ENCODE measurements at regions not wholly inside any gene's neighbourhood (a gene's known extent, or its start where the extent isn't known, plus 50 kb on each side); places are given as distances from the start of the nearest gene placed in this dataset.

GRCh38 chr20:60691966-60692615 is 560.0 kb upstream of the CDH4 start:
- no peak for DNase-seq (ENCODE audit: low read depth in 2 of 2)

- no peak for DNase-seq (ENCODE audit: low read depth in 2 of 2)
Observed at GRCh38 chr20:60693496-60694133, 558.4 kb upstream of the CDH4 start.

GRCh38 chr20:60694763-60695162 is 557.3 kb upstream of the CDH4 start:
- DNase-seq (ENCODE audit: low read depth in 2 of 2) = no peak

GRCh38 chr20:60695226-60696000 is 556.6 kb upstream of the CDH4 start:
- DNase-seq (ENCODE audit: low read depth in 2 of 2) = no peak

- no peak for DNase-seq (ENCODE audit: low read depth in 2 of 2)
Observed at GRCh38 chr20:60697252-60697651, 554.8 kb upstream of the CDH4 start.

GRCh38 chr20:60700728-60701127 is 551.3 kb upstream of the CDH4 start:
- DNase-seq (ENCODE audit: low read depth in 2 of 2) = no peak

- DNase-seq (ENCODE audit: low read depth in 2 of 2) = no peak
Observed at GRCh38 chr20:60704147-60704546, 547.9 kb upstream of the CDH4 start.

- no peak for DNase-seq (ENCODE audit: low read depth in 2 of 2)
Observed at GRCh38 chr20:60713396-60713795, 538.7 kb upstream of the CDH4 start.

- no peak for DNase-seq (ENCODE audit: low read depth in 2 of 2)
Observed at GRCh38 chr20:60715172-60715571, 536.9 kb upstream of the CDH4 start.

GRCh38 chr20:60718743-60719480 is 533.1 kb upstream of the CDH4 start:
- DNase-seq (ENCODE audit: low read depth in 2 of 2) = no peak

- no peak for DNase-seq (ENCODE audit: low read depth in 2 of 2)
Observed at GRCh38 chr20:60725311-60725906, 526.7 kb upstream of the CDH4 start.

GRCh38 chr20:60727425-60727824 is 524.6 kb upstream of the CDH4 start:
- DNase-seq (ENCODE audit: low read depth in 2 of 2) = no peak

- DNase-seq (ENCODE audit: low read depth in 2 of 2) = no peak
Observed at GRCh38 chr20:60728705-60729104, 523.4 kb upstream of the CDH4 start.

- DNase-seq (ENCODE audit: low read depth in 2 of 2) = no peak
Observed at GRCh38 chr20:60729135-60729900, 522.7 kb upstream of the CDH4 start.

- no peak for DNase-seq (ENCODE audit: low read depth in 2 of 2)
Observed at GRCh38 chr20:60732322-60732721, 519.7 kb upstream of the CDH4 start.

- DNase-seq (ENCODE audit: low read depth in 2 of 2) = no peak
Observed at GRCh38 chr20:60748086-60748485, 504.0 kb upstream of the CDH4 start.

GRCh38 chr20:60749804-60750602 is 502.1 kb upstream of the CDH4 start:
- no peak for DNase-seq (ENCODE audit: low read depth in 2 of 2)

- no peak for DNase-seq (ENCODE audit: low read depth in 2 of 2)
Observed at GRCh38 chr20:60750909-60751308, 501.2 kb upstream of the CDH4 start.

GRCh38 chr20:60751826-60752225 is 500.2 kb upstream of the CDH4 start:
- DNase-seq (ENCODE audit: low read depth in 2 of 2) = no peak

GRCh38 chr20:60752741-60753420 is 499.2 kb upstream of the CDH4 start:
- DNase-seq (ENCODE audit: low read depth in 2 of 2) = no peak
